OCI-LY7 (cell line): ENCODE measurements at regions not wholly inside any gene's neighbourhood (a gene's known extent, or its start where the extent isn't known, plus 50 kb on each side); places are given as distances from the start of the nearest gene placed in this dataset.

Source experiments
- BruUV-seq: library from RNA; stranded (reverse); fragments of 400-500 nt; replicated peaks from 2 replicates; lab custom pipeline; 2021; lab: Mats Ljungman, UMichigan
- CTCF ChIA-PET: fragments of 300-600 bp; sonication (Branson Sonifier 250); formaldehyde crosslinking; loops from one replicate; lab custom pipeline; 2022; ENCODE audit warnings: antibody characterized with exemption; ENCODE audit not compliant: unreplicated experiment; lab: Charles Lee
- POLR2A ChIA-PET: fragments of 300-600 bp; sonication (Branson Sonifier 250); formaldehyde crosslinking; loops from one replicate; lab custom pipeline; 2022; ENCODE audit warnings: antibody characterized with exemption; lab: Charles Lee
- DNase-seq: peaks from one replicate; pipeline ENCODE4 v3.0.0-alpha.2; 2015; ENCODE audit warnings: low spot score
- H2AFZ ChIP-seq: fragments of 200-600 bp; sonication (generic), shearing (Covaris generic); 2 replicates; pipeline ENCODE4 v1.6.1; 2014; ENCODE audit warnings: mild to moderate bottlenecking, antibody characterized with exemption, low read length, moderate library complexity
- H3K27ac ChIP-seq: fragments of 200-600 bp; sonication (generic); 2 replicates; pipeline ENCODE4 v1.5.1; 2014; ENCODE audit warnings: mixed run types, low read depth, mild to moderate bottlenecking, moderate library complexity, low read length, inconsistent platforms; ENCODE audit not compliant: poor library complexity, severe bottlenecking
- H3K36me3 ChIP-seq: fragments of 200-600 bp; sonication (generic); 2 replicates; pipeline ENCODE4 v1.6.1; 2014; ENCODE audit warnings: mild to moderate bottlenecking, antibody characterized with exemption, low read length, moderate library complexity, mixed read lengths; ENCODE audit not compliant: insufficient read depth
- H3K4me1 ChIP-seq: fragments of 200-600 bp; sonication (generic); 2 replicates; pipeline ENCODE4 v1.5.1; 2014; ENCODE audit warnings: mild to moderate bottlenecking, low read length; ENCODE audit not compliant: insufficient read depth, poor library complexity, severe bottlenecking
- H3K4me2 ChIP-seq: fragments of 200-600 bp; sonication (generic); 2 replicates; pipeline ENCODE4 v1.6.1; 2014; ENCODE audit warnings: mild to moderate bottlenecking, low read length
- H3K4me3 ChIP-seq: fragments of 200-600 bp; sonication (generic); 2 replicates; pipeline ENCODE4 v1.5.1; 2014; ENCODE audit warnings: mild to moderate bottlenecking, low read depth, low read length; ENCODE audit not compliant: poor library complexity, severe bottlenecking
- H3K79me2 ChIP-seq: fragments of 200-600 bp; sonication (generic); 2 replicates; pipeline ENCODE4 v1.6.1; 2016; ENCODE audit warnings: low read depth, mild to moderate bottlenecking, low read length, moderate library complexity, mixed read lengths; ENCODE audit not compliant: insufficient read depth
- H3K9me2 ChIP-seq: fragments of 200-600 bp; sonication (generic); 2 replicates; pipeline ENCODE4 v1.6.1; 2016; ENCODE audit warnings: mild to moderate bottlenecking, low read length, mixed read lengths; ENCODE audit not compliant: insufficient read depth
- H3K9me3 ChIP-seq: fragments of 200-600 bp; sonication (generic); 2 replicates; pipeline ENCODE4 v1.6.1; 2014; ENCODE audit warnings: mild to moderate bottlenecking, mixed run types, low read length, mixed read lengths
- H4K20me1 ChIP-seq: fragments of 200-600 bp; sonication (generic); 2 replicates; pipeline ENCODE4 v1.6.1; 2014; ENCODE audit warnings: mild to moderate bottlenecking, antibody characterized with exemption, low read length, moderate library complexity, mixed read lengths; ENCODE audit not compliant: insufficient read depth
- CTCF ChIP-seq: fragments of 200-600 bp; sonication (generic); conservative IDR thresholded peaks from 2 replicates; pipeline ENCODE4 v1.5.1; 2014; ENCODE audit warnings: mild to moderate bottlenecking, antibody characterized with exemption, low read length, moderate library complexity, mixed read lengths
- EZH2phosphoT487 ChIP-seq: fragments of 200-600 bp; sonication (generic); IDR thresholded peaks from 2 replicates; pipeline ENCODE4 v1.6.1; 2018; ENCODE audit warnings: low read depth, borderline replicate concordance, mild to moderate bottlenecking, mixed run types, antibody characterized with exemption, low read length, moderate library complexity, mixed read lengths
- intact Hi-C: fragments of 100-400 bp; cut with micrococcal nuclease; formaldehyde crosslinking; loops from one replicate; pipeline ENCODE4 v1.10.0; 2022; ENCODE audit not compliant: unreplicated experiment

GRCh38 chr2:180261976-180262375 is 254.9 kb upstream of the CWC22 start:
- POLR2A ChIA-PET = no interaction called here
- Histone ChIP-seq H3K9me2 (no peaks in the 10 kb centered on the region), H3K27ac (no peak overlapping the region), H3K4me3 (no peak overlapping the region), H3K9me3 (no peaks in the 10 kb centered on the region), H3K4me2 (no peak overlapping the region), H3K36me3 (no peaks in the 10 kb centered on the region), H4K20me1 (no peaks in the 10 kb centered on the region), H2AFZ (no peak overlapping the region), H3K4me1 (no peaks in the 10 kb centered on the region), H3K79me2 (no peaks in the 10 kb centered on the region)
- CTCF ChIA-PET = no interaction called here
- intact Hi-C loops = no loop called here
- no peak for TF ChIP-seq EZH2phosphoT487
- TF ChIP-seq CTCF = no peak
- no TSS peak for BruUV-seq
- no peak for DNase-seq

- Histone ChIP-seq H3K9me2 (no peaks in the 10 kb centered on the region), H2AFZ (no peak overlapping the region), H3K4me3 (no peak overlapping the region), H4K20me1 (no peaks in the 10 kb centered on the region), H3K4me1 (no peaks in the 10 kb centered on the region), H3K79me2 (no peaks in the 10 kb centered on the region), H3K9me3 (no peaks in the 10 kb centered on the region), H3K4me2 (no peak overlapping the region), H3K36me3 (no peaks in the 10 kb centered on the region), H3K27ac (no peak overlapping the region)
- DNase-seq = no peak
- no peak for TF ChIP-seq CTCF
- TF ChIP-seq EZH2phosphoT487 = no peak
- ChIA-PET CTCF (no interaction called here), POLR2A (interaction anchor here (0.6 to 0.9 kb wide), 3 partner anchors 13 to 946 kb away, joined by 3 to 5 read pairs (median 4); no protein-coding TSS in a partner anchor)
- intact Hi-C loops = no loop called here
- BruUV-seq = no TSS peak
Measured at GRCh38 chr2:180258579-180258978, 251.5 kb upstream of the CWC22 start.

GRCh38 chr2:180258041-180258537 is 251.0 kb upstream of the CWC22 start:
- intact Hi-C loops = no loop called here
- CTCF ChIA-PET = no interaction called here
- no peak overlapping the region for H3K4me3 ChIP-seq
- no peaks in the 10 kb centered on the region for H3K36me3 ChIP-seq
- TF ChIP-seq CTCF (no peak), EZH2phosphoT487 (no peak)
- H3K27ac ChIP-seq = no peak overlapping the region
- H3K4me2 ChIP-seq = no peak overlapping the region
- H3K79me2 ChIP-seq = no peaks in the 10 kb centered on the region
- DNase-seq = no peak
- POLR2A ChIA-PET = interaction anchor here (0.7 to 0.9 kb wide), 3 partner anchors 12 to 947 kb away, joined by 3 to 5 read pairs (median 3); no protein-coding TSS in a partner anchor
- no peak overlapping the region for H2AFZ ChIP-seq
- BruUV-seq = no TSS peak
- no peaks in the 10 kb centered on the region for H4K20me1 ChIP-seq
- H3K9me3 ChIP-seq = no peaks in the 10 kb centered on the region
- no peaks in the 10 kb centered on the region for H3K4me1 ChIP-seq
- no peaks in the 10 kb centered on the region for H3K9me2 ChIP-seq
